T-helper 2 cell treated with Interferon-gamma antibody and Interleukin-4, amounts not matched to agents 5 μg/mL and 100 μg/mL, for 36 hours (primary cell): ENCODE measurements at regions not wholly inside any gene's neighbourhood (a gene's known extent, or its start where the extent isn't known, plus 50 kb on each side); places are given as distances from the start of the nearest gene placed in this dataset.
A peak's percentile ranks its signal among the peaks of the same experiment; 100 is the strongest.

Source experiments
- DNase-seq: peaks from one replicate; pipeline ENCODE4 v3.0.0; 2021; ENCODE audit warnings: low spot score
- H3K27ac Mint-ChIP-seq: one replicate; pipeline ENCODE4 v1.8.0; 2021; ENCODE audit warnings: mild to moderate bottlenecking, mixed read lengths
- H3K27me3 Mint-ChIP-seq: one replicate; pipeline ENCODE4 v1.8.0; 2021; ENCODE audit warnings: low read depth, mixed read lengths
- H3K36me3 Mint-ChIP-seq: one replicate; pipeline ENCODE4 v1.8.0; 2021; ENCODE audit warnings: low read depth, mixed read lengths
- H3K4me1 Mint-ChIP-seq: one replicate; pipeline ENCODE4 v1.8.0; 2021; ENCODE audit warnings: low read depth, mixed read lengths
- H3K4me3 Mint-ChIP-seq: one replicate; pipeline ENCODE4 v1.8.0; 2022; ENCODE audit warnings: mild to moderate bottlenecking, moderate library complexity, mixed read lengths
- H3K9me3 Mint-ChIP-seq: one replicate; pipeline ENCODE4 v1.8.0; 2021; ENCODE audit warnings: mixed read lengths

DNA sequence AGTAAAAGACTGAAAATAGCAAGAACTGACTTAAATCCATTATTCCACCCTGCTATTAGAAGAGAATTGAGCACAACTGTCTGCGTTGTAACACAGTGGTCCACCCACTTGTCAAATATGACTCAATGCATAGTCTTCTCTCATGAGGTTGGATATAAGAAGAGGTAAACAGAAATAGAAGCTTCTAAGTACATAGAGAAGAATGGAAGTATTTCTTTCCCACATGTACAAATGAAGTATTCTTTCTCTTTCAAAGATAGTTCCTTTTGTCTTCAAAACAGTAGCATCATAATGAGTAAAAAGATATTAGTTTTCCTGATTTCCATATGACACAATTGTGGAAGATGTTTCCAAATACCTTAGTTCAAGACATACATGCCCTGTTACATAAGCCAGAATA is 348.6 kb upstream of the CCDC54 start:
- DNase-seq, result no peak
- Mint-ChIP-seq H3K9me3 (no peaks in the 10 kb centered on the region), H3K4me3 (no peak overlapping the region), H3K27me3 (no peaks in the 10 kb centered on the region), H3K4me1 (no peaks in the 10 kb centered on the region), H3K27ac (no peak overlapping the region), H3K36me3 (no peaks in the 10 kb centered on the region)

DNA sequence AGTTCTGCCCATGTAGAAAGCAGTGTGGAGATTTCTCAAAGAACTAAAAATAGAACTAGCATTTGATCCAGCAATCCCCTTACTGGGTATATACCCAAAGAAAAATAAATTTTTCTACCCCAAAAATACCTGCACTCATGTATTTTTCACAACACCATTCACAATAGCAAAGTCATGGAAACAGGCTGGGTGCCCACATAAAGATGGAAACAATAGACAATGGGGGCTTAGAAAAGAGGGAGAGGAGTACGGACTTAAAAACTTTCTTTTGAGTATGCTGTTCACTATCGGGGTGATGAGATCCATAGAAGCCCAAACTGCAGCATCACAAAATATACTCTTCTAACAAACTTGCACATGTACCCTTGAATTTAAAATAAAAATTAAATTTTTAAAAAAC is 345.1 kb upstream of the CCDC54 start:
- H3K9me3 Mint-ChIP-seq, result peaks cover 1% of the 10 kb centered on the region
- H3K4me3 Mint-ChIP-seq, result no peak overlapping the region
- DNase-seq, result no peak
- no peaks in the 10 kb centered on the region for H3K4me1 Mint-ChIP-seq
- H3K36me3 Mint-ChIP-seq, result no peaks in the 10 kb centered on the region
- no peak overlapping the region for H3K27ac Mint-ChIP-seq
- H3K27me3 Mint-ChIP-seq, result no peaks in the 10 kb centered on the region

GRCh38 chr3:107034142-107034541 is 343.1 kb upstream of the CCDC54 start:
- no peak overlapping the region for H3K27ac Mint-ChIP-seq
- no peak for DNase-seq
- peaks cover 14% of the 10 kb centered on the region for H3K9me3 Mint-ChIP-seq
- no peaks in the 10 kb centered on the region for H3K4me1 Mint-ChIP-seq
- no peak overlapping the region for H3K4me3 Mint-ChIP-seq
- no peaks in the 10 kb centered on the region for H3K27me3 Mint-ChIP-seq
- no peaks in the 10 kb centered on the region for H3K36me3 Mint-ChIP-seq

- Mint-ChIP-seq H3K36me3 (no peaks in the 10 kb centered on the region), H3K9me3 (peaks cover 14% of the 10 kb centered on the region), H3K27ac (no peak overlapping the region), H3K4me1 (no peaks in the 10 kb centered on the region), H3K4me3 (no peak overlapping the region), H3K27me3 (no peaks in the 10 kb centered on the region)
- DNase-seq, result no peak
These were observed 342.1 kb upstream of the CCDC54 start for GRCh38 chr3:107035176-107035575.

DNA sequence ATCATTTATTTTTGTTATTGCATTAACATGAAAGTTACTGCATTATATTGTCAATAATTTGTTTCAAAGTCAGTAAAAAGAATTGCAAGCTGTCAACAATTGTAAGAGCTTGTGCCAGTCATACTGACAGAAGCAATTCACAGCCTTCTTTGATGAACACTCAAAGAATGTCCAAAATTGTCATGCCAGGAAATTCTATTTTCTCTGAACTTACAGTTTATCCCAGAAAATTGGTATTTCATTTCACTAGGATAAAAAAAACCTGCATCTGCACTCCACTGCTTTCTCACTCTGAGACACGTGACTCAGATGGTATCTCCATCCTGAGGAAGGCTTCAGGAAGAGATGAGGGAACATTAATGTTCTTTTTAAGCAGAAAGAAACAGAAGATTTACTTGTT is 332.6 kb upstream of the CCDC54 start:
- Mint-ChIP-seq H3K9me3 (no peaks in the 10 kb centered on the region), H3K4me3 (no peak overlapping the region), H3K27ac (no peak overlapping the region), H3K36me3 (no peaks in the 10 kb centered on the region), H3K27me3 (no peaks in the 10 kb centered on the region), H3K4me1 (no peaks in the 10 kb centered on the region)
- no peak for DNase-seq

DNA sequence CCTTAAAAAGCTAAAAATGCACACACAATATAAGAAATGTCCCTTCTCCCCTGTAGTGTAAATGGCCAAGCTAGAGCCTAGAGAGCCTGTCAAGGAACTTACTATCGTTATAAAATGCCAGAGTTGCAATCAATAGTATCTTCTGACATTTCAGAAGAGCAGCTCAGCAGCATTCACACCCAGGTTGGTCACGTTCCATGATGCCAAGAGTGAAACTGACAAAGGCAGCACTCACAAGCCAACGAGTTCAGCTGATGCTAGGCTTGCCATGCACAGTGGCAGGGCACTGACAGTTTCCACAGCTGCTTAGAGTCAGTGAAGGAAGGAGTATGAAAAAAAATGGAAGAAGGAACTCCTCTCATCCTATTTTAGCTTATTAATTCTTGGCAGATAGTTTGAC is 331.4 kb upstream of the CCDC54 start:
- H3K4me3 Mint-ChIP-seq, result no peak overlapping the region
- DNase-seq, result no peak
- no peak overlapping the region for H3K27ac Mint-ChIP-seq
- no peaks in the 10 kb centered on the region for H3K36me3 Mint-ChIP-seq
- no peaks in the 10 kb centered on the region for H3K4me1 Mint-ChIP-seq
- H3K9me3 Mint-ChIP-seq, result no peaks in the 10 kb centered on the region
- H3K27me3 Mint-ChIP-seq, result no peaks in the 10 kb centered on the region

- Mint-ChIP-seq H3K4me1 (no peaks in the 10 kb centered on the region), H3K9me3 (no peaks in the 10 kb centered on the region), H3K27me3 (peaks cover 3% of the 10 kb centered on the region), H3K4me3 (no peak overlapping the region), H3K36me3 (no peaks in the 10 kb centered on the region), H3K27ac (no peak overlapping the region)
- DNase-seq, result no peak
These were observed 321.9 kb upstream of the CCDC54 start for GRCh38 chr3:107055181-107055942.

- Mint-ChIP-seq H3K36me3 (no peaks in the 10 kb centered on the region), H3K27me3 (peaks cover 9% of the 10 kb centered on the region)
These were observed 315.8 kb upstream of the CCDC54 start for GRCh38 chr3:107061466-107061865.

GRCh38 chr3:107062310-107062709 is 314.9 kb upstream of the CCDC54 start:
- Mint-ChIP-seq H3K4me1 (peaks cover 10% of the 10 kb centered on the region), H3K9me3 (peaks cover 2% of the 10 kb centered on the region), H3K4me3 (no peak overlapping the region), H3K27ac (no peak overlapping the region), H3K27me3 (peaks cover 9% of the 10 kb centered on the region), H3K36me3 (no peaks in the 10 kb centered on the region)
- no peak for DNase-seq

More at GRCh38 chr3:107061466-107061865, 315.8 kb upstream of the CCDC54 start:
- Mint-ChIP-seq H3K4me1 (peaks cover 10% of the 10 kb centered on the region), H3K9me3 (no peaks in the 10 kb centered on the region), H3K4me3 (no peak overlapping the region), H3K27ac (no peak overlapping the region)
- DNase-seq, result no peak

DNA sequence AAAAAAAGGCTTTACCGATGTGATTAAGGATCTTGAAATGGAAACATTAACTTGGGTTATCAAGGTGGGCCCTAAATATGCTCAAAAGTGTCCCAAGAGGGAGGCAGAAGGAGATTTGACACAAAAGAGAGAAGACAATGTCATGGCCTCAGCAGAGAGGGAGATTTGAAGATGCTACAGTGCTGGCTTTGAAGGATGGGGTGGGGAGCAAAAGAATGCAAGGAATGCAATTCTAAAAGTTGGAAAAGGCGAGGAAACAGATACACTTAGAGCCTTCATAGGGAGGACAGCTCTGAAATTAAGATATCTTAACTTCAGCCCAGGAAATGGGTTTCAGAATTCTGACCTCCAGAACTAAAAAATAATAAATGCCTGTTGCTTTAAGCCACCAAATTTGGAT is 314.5 kb upstream of the CCDC54 start:
- H3K36me3 Mint-ChIP-seq, result no peaks in the 10 kb centered on the region
- no peak overlapping the region for H3K27ac Mint-ChIP-seq
- peaks cover 10% of the 10 kb centered on the region for H3K4me1 Mint-ChIP-seq
- DNase-seq, result no peak
- no peak overlapping the region for H3K4me3 Mint-ChIP-seq
- peaks cover 9% of the 10 kb centered on the region for H3K27me3 Mint-ChIP-seq
- H3K9me3 Mint-ChIP-seq, result peaks cover 4% of the 10 kb centered on the region

- DNase-seq, result no peak
- Mint-ChIP-seq H3K27ac (no peak overlapping the region), H3K4me1 (peaks cover 10% of the 10 kb centered on the region), H3K4me3 (no peak overlapping the region), H3K9me3 (peaks cover 4% of the 10 kb centered on the region), H3K36me3 (no peaks in the 10 kb centered on the region), H3K27me3 (peaks cover 9% of the 10 kb centered on the region)
These were observed 313.9 kb upstream of the CCDC54 start for GRCh38 chr3:107063351-107063750.

DNA sequence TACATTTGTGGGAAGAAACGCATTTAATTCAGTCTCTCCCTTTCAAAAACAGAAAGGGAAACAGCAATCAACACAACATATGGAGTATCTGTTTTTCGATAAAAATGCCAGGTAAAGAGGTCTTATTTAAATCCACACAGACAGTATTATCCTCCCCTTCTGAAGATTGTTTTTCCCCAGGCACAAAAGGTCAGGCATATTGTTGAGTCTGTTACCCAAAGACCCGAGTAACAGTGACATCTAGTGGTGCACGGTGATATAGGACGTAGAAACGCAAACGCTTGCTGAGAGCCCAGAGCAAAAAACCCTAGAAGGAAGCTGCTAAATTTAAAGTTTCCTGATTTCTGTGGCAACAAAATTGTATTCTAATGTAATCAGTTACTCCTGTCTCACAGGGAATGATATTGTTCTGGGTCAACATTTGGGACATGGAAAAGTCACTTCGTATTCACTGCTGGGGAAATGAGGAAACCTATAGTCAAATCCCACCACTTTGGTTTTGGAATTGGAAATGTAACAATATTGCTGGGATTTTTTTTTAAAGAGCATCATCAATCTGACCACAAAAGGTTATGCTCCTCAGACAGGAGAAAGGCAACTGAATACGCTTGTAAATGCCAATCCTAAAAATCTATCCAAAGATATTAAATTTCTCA is 312.7 kb upstream of the CCDC54 start:
- peaks cover 9% of the 10 kb centered on the region for H3K27me3 Mint-ChIP-seq
- DNase-seq, result peak; percentile 47
- H3K9me3 Mint-ChIP-seq, result peaks cover 4% of the 10 kb centered on the region
- H3K36me3 Mint-ChIP-seq, result no peaks in the 10 kb centered on the region
- peaks cover 13% of the 10 kb centered on the region for H3K4me1 Mint-ChIP-seq
- H3K27ac Mint-ChIP-seq, result no peak overlapping the region
- no peak overlapping the region for H3K4me3 Mint-ChIP-seq

DNA sequence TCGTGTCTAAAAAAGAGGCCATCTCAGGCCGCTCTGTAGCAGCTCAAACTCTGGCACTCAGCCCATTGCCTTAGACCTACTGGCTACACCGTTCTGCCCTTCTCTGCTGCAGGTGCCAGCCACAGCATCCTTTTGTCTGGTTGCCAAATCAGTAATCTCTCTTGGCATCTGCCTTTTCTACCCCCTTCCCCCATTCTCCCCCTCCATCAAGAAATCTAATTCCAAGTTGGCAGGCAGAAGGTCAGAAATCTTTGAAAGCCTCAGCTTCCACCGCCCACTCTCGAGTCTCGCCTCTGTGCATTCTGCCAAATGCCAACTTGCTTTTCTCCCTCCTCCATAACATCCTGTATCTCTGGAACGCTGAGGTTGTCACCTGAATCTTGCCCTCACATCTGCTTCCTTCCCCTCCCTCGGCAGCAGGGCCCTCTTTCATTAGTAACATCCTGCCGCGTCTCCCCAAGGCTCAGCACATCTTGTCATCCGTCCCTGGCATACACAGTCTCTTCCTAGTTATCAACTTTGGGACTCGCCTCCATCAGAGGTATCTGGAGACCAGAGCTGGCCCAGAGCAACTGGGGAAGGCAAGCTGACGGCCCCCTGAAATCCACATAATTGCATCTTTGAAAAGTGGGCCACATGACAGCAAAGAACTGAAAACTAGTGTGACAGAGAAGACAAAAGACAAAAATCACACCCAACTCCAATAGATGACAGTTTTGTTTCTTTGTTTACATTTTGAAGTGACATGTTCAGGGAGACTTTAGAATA is 312.0 kb upstream of the CCDC54 start:
- Mint-ChIP-seq H3K4me3 (peak overlapping the region; percentile 25), H3K36me3 (no peaks in the 10 kb centered on the region), H3K27ac (no peak overlapping the region), H3K4me1 (peaks cover 13% of the 10 kb centered on the region), H3K27me3 (peaks cover 9% of the 10 kb centered on the region), H3K9me3 (peaks cover 4% of the 10 kb centered on the region)
- DNase-seq, result no peak

DNA sequence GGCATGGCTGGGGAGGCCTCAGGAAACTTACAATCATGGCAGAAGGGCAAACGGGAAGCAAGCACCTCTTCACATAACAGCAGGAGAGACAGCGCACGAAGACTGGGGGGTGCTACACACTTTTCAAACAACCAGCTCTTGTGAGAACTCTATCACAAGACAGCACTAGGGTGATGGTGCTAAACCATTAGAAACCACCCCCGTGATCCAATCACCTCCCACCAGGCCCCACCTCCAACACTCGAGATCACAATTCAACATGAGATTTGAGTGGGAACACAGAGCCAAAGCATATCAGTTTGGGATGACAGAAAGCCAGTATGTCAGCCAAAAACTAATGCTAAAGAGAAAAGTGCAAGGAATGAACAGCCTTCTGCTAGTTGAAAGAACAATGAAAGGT is 309.8 kb upstream of the CCDC54 start:
- Mint-ChIP-seq H3K27ac (no peak overlapping the region), H3K27me3 (peaks cover 7% of the 10 kb centered on the region), H3K36me3 (no peaks in the 10 kb centered on the region), H3K9me3 (peaks cover 4% of the 10 kb centered on the region), H3K4me1 (peaks cover 13% of the 10 kb centered on the region), H3K4me3 (no peak overlapping the region)
- DNase-seq, result no peak
